Astrocyte (in vitro differentiated cells and primary cell): ENCODE measurements at regions not wholly inside any gene's neighbourhood (a gene's known extent, or its start where the extent isn't known, plus 50 kb on each side); places are given as distances from the start of the nearest gene placed in this dataset.

ENCODE experiments used
- DNase-seq: peaks from one replicate; pipeline ENCODE4 v3.0.0-alpha.2; 2010; ENCODE audit warnings: low read depth
- FAIRE-seq: peaks from 2 replicates; lab custom pipeline; 2011; peaks lifted over from hg19 to GRCh38; lab: Jason Lieb, UNC
- H2AFZ ChIP-seq: 2 replicates; pipeline ENCODE4 v1.6.0; 2012; ENCODE audit warnings: low read depth, low read length, inconsistent platforms
- H3K27ac ChIP-seq: 2 replicates; pipeline ENCODE4 v1.5.1; 2011; ENCODE audit warnings: low read depth, low read length, inconsistent platforms
- H3K27me3 ChIP-seq: 2 replicates; pipeline ENCODE4 v1.6.0; 2011; ENCODE audit warnings: low read length, inconsistent platforms; ENCODE audit not compliant: insufficient read depth
- H3K36me3 ChIP-seq: 2 replicates; pipeline ENCODE4 v1.5.1; 2011; ENCODE audit warnings: low read length, inconsistent platforms; ENCODE audit not compliant: insufficient read depth
- H3K4me1 ChIP-seq: 2 replicates; pipeline ENCODE4 v1.5.1; 2011; ENCODE audit warnings: low read length, inconsistent platforms; ENCODE audit not compliant: insufficient read depth
- H3K4me2 ChIP-seq: 2 replicates; pipeline ENCODE4 v1.6.0; 2012; ENCODE audit warnings: low read length, inconsistent platforms
- H3K4me3 ChIP-seq: 2 replicates; pipeline ENCODE4 v1.5.1; 2011; ENCODE audit warnings: low read depth, mild to moderate bottlenecking, low read length, inconsistent platforms; ENCODE audit not compliant: insufficient read depth
- H3K79me2 ChIP-seq: 2 replicates; pipeline ENCODE4 v1.6.0; 2012; ENCODE audit warnings: mild to moderate bottlenecking, low read length, inconsistent platforms; ENCODE audit not compliant: insufficient read depth
- H3K9ac ChIP-seq: 2 replicates; pipeline ENCODE4 v1.6.0; 2012; ENCODE audit warnings: mild to moderate bottlenecking, low read length, inconsistent platforms
- H3K9me3 ChIP-seq: 2 replicates; pipeline ENCODE4 v1.5.1; 2012; ENCODE audit warnings: low read depth, mild to moderate bottlenecking, low read length, inconsistent platforms; ENCODE audit not compliant: insufficient read depth
- H4K20me1 ChIP-seq: 2 replicates; pipeline ENCODE4 v1.6.0; 2012; ENCODE audit warnings: low read length, inconsistent platforms; ENCODE audit not compliant: insufficient read depth
- H3K27ac Mint-ChIP-seq: one replicate; pipeline ENCODE4 v1.8.0; 2021; ENCODE audit warnings: mild to moderate bottlenecking, mixed read lengths; ENCODE audit not compliant: unreplicated experiment
- H3K27me3 Mint-ChIP-seq: one replicate; pipeline ENCODE4 v1.8.0; 2021; ENCODE audit warnings: low read depth, mixed read lengths; ENCODE audit not compliant: unreplicated experiment
- H3K36me3 Mint-ChIP-seq: one replicate; pipeline ENCODE4 v1.8.0; 2021; ENCODE audit warnings: low read depth, mixed read lengths; ENCODE audit not compliant: unreplicated experiment
- H3K4me1 Mint-ChIP-seq: one replicate; pipeline ENCODE4 v1.8.0; 2021; ENCODE audit warnings: low read depth, mixed read lengths; ENCODE audit not compliant: unreplicated experiment
- H3K4me3 Mint-ChIP-seq: one replicate; pipeline ENCODE4 v1.8.0; 2021; ENCODE audit warnings: mild to moderate bottlenecking, moderate library complexity, mixed read lengths; ENCODE audit not compliant: unreplicated experiment
- H3K9me3 Mint-ChIP-seq: one replicate; pipeline ENCODE4 v1.8.0; 2021; ENCODE audit warnings: mild to moderate bottlenecking, mixed read lengths; ENCODE audit not compliant: unreplicated experiment
- EZH2 ChIP-seq: IDR thresholded peaks from 2 replicates; pipeline ENCODE4 v1.6.1; 2012; ENCODE audit warnings: mild to moderate bottlenecking, low read length, inconsistent platforms; ENCODE audit not compliant: insufficient read depth
- TF ChIP-seq, protein P1 (sequence below): IDR thresholded peaks from 2 replicates; pipeline ENCODE4 v1.5.1; 2011; ENCODE audit warnings: low read depth, mild to moderate bottlenecking, inconsistent platforms, low read length, moderate library complexity; ENCODE audit not compliant: insufficient read depth

DNA sequence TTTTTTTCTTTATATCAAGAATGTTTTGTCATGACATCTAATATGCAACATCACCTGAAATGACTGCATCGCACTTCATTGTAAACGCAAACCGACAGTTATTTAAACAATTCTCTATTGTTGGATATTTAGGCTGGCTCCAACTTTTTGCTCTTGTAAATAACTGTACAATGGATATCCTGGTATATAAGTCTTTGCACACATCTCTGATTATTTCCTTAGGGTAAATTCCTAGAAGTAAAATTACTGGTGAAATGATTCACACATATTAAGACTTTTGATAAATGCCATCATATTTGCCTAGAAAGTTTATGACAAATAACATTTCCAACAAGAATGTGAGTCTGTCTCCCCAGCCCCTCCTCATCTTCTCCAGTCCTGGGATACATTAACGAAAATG is 154.7 kb downstream of the TFAP2C start:
- Histone ChIP-seq H3K9me3 (no peaks in the 10 kb centered on the region), H3K4me2 (no peak overlapping the region), H3K27ac (no peak overlapping the region), H3K4me3 (no peak overlapping the region), H3K79me2 (no peaks in the 10 kb centered on the region), H4K20me1 (no peaks in the 10 kb centered on the region), H3K27me3 (no peaks in the 10 kb centered on the region), H2AFZ (no peak overlapping the region), H3K9ac (no peak overlapping the region), H3K4me1 (peaks cover 17% of the 10 kb centered on the region), H3K36me3 (no peaks in the 10 kb centered on the region)
- H3K36me3 Mint-ChIP-seq: no peaks in the 10 kb centered on the region
- no peaks in the 10 kb centered on the region for H3K9me3 Mint-ChIP-seq
- H3K4me1 Mint-ChIP-seq: peaks cover 10% of the 10 kb centered on the region
- H3K4me3 Mint-ChIP-seq: no peak overlapping the region
- FAIRE-seq (no peak), DNase-seq (no peak)
- TF ChIP-seq, protein P1, sequence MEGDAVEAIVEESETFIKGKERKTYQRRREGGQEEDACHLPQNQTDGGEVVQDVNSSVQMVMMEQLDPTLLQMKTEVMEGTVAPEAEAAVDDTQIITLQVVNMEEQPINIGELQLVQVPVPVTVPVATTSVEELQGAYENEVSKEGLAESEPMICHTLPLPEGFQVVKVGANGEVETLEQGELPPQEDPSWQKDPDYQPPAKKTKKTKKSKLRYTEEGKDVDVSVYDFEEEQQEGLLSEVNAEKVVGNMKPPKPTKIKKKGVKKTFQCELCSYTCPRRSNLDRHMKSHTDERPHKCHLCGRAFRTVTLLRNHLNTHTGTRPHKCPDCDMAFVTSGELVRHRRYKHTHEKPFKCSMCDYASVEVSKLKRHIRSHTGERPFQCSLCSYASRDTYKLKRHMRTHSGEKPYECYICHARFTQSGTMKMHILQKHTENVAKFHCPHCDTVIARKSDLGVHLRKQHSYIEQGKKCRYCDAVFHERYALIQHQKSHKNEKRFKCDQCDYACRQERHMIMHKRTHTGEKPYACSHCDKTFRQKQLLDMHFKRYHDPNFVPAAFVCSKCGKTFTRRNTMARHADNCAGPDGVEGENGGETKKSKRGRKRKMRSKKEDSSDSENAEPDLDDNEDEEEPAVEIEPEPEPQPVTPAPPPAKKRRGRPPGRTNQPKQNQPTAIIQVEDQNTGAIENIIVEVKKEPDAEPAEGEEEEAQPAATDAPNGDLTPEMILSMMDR: no peak
- TF ChIP-seq EZH2: no peak
- H3K27me3 Mint-ChIP-seq: peaks cover 14% of the 10 kb centered on the region
- H3K27ac Mint-ChIP-seq: no peak overlapping the region

DNA sequence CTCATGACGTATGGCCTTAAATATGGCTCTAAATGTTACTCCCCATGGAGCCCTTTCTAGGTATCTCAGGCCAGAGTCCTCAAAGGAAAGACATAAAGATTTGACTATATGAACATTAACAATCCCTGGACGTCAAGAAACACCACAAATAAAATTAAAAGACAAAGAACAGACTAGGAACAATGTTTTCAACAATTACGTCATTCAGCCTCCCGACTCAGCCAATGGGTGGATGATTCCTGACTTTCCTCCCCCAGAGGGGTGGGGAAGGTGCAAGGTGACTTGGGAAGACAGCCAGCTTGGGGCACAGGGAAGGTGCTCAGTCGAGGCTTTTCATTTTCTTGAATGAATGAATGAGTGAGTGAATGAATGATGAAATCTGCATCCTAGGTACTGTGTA is 157.4 kb downstream of the TFAP2C start:
- Mint-ChIP-seq H3K27ac (peak overlapping the region; percentile 36), H3K27me3 (peaks cover 9% of the 10 kb centered on the region), H3K36me3 (no peaks in the 10 kb centered on the region), H3K9me3 (no peaks in the 10 kb centered on the region), H3K4me1 (peaks cover 12% of the 10 kb centered on the region), H3K4me3 (no peak overlapping the region)
- H3K4me1 ChIP-seq: peaks cover 17% of the 10 kb centered on the region
- FAIRE-seq (no peak), DNase-seq (no peak)
- H3K9me3 ChIP-seq: no peaks in the 10 kb centered on the region
- no peaks in the 10 kb centered on the region for H4K20me1 ChIP-seq
- no peak overlapping the region for H3K9ac ChIP-seq
- no peak overlapping the region for H3K27ac ChIP-seq
- H3K79me2 ChIP-seq: no peaks in the 10 kb centered on the region
- H2AFZ ChIP-seq: no peak overlapping the region
- TF ChIP-seq, protein P1: no peak
- no peak for TF ChIP-seq EZH2
- no peak overlapping the region for H3K4me2 ChIP-seq
- H3K27me3 ChIP-seq: no peaks in the 10 kb centered on the region
- H3K4me3 ChIP-seq: no peak overlapping the region
- no peaks in the 10 kb centered on the region for H3K36me3 ChIP-seq

DNA sequence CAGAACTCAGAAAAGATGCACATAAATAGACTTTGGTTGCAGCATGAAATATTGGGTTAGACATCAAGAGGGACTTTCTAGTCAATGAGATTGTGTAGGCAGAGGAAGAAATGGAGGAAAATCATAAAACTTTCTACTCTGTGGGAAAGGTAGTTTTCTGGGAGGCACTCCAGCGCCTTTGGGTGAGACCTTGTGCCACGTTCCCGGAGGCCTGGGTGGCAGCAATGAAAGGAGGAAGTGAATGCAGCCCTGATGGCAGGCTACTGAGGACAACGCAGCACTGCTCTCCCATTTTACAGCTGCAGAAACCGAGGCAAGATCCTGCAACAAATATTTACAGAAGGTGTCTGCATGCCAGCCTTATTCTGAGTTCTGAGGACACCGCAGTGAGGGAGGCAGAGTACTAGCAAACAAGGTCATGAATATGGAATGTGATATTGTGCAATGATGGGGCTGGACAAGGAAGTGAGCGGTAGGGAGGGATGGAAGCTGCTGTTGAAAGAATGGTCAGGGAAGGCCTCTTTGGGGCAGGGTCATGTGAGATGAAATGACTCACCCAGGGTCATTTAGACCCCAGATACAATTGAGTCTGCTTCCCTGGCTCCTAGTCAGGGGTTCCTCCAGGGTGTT is 159.1 kb downstream of the TFAP2C start:
- DNase-seq (peak; percentile 96), FAIRE-seq (peak; percentile 85)
- no peak overlapping the region for H2AFZ ChIP-seq
- H3K27ac ChIP-seq: peak overlapping the region; percentile 89
- H3K4me2 ChIP-seq: peak overlapping the region; percentile 70
- H4K20me1 ChIP-seq: no peaks in the 10 kb centered on the region
- H3K4me3 Mint-ChIP-seq: peak overlapping the region; percentile 56
- peak overlapping the region; percentile 7 for H3K4me3 ChIP-seq
- H3K27me3 ChIP-seq: no peaks in the 10 kb centered on the region
- H3K9ac ChIP-seq: peak overlapping the region; percentile 68
- H3K27me3 Mint-ChIP-seq: peaks cover 7% of the 10 kb centered on the region
- H3K4me1 ChIP-seq: peaks cover 17% of the 10 kb centered on the region
- no peaks in the 10 kb centered on the region for H3K9me3 Mint-ChIP-seq
- no peaks in the 10 kb centered on the region for H3K36me3 Mint-ChIP-seq
- H3K9me3 ChIP-seq: no peaks in the 10 kb centered on the region
- H3K36me3 ChIP-seq: no peaks in the 10 kb centered on the region
- no peaks in the 10 kb centered on the region for H3K79me2 ChIP-seq
- peaks cover 12% of the 10 kb centered on the region for H3K4me1 Mint-ChIP-seq
- TF ChIP-seq, protein P1: no peak
- TF ChIP-seq EZH2: no peak
- peak overlapping the region; percentile 81 for H3K27ac Mint-ChIP-seq
